GM04504 (cell line): ENCODE measurements at regions not wholly inside any gene's neighbourhood (a gene's known extent, or its start where the extent isn't known, plus 50 kb on each side); places are given as distances from the start of the nearest gene placed in this dataset.
"Not testable (repeated sequence)": the region's sequence is repeated elsewhere in the genome, so short reads cannot be mapped to it uniquely, and the experiment has no call there.

Experiments
- DNase-seq: peaks from one replicate; pipeline ENCODE4 v3.0.0-alpha.2; 2012; ENCODE audit warnings: low read depth

DNA sequence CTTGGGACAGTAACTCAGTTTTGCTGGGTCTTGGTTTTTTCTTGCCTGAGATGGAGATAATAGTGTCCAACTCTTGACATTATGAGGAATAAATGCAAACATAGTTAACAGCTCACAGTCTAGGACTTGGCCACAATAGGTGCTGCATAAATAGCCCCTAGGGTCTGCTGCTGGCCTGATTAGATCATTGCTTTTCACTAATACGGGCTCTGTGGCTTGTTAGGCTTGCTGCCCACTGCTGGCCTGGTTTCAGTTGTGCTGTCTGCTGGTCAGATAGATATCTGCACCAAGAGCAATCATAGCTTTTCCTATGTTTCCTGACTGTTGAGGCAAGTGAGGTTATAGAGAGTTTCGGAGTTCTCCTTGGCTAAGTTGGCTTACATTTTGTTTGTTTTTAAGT, 246.1 kb downstream of the DNAJB9 start:
- no peak for DNase-seq

DNA sequence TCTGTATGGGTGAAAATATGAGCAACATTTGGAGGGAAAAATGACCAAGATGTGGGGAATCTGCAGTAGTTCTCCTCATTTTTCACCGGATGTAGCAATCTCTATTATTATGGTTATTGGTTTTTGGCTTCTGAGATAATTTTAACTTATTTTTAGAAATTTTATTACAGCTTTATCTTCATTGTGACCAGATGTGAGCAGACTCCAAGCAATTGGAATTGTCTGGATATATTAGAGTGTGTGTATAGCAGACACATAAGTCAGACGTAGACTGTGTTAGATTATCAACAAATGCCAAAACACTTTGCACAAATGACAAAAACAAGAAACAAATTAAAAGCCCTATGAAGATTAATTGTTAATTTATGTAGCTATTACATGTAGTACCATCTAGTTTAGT, 249.1 kb downstream of the DNAJB9 start:
- no peak for DNase-seq

DNA sequence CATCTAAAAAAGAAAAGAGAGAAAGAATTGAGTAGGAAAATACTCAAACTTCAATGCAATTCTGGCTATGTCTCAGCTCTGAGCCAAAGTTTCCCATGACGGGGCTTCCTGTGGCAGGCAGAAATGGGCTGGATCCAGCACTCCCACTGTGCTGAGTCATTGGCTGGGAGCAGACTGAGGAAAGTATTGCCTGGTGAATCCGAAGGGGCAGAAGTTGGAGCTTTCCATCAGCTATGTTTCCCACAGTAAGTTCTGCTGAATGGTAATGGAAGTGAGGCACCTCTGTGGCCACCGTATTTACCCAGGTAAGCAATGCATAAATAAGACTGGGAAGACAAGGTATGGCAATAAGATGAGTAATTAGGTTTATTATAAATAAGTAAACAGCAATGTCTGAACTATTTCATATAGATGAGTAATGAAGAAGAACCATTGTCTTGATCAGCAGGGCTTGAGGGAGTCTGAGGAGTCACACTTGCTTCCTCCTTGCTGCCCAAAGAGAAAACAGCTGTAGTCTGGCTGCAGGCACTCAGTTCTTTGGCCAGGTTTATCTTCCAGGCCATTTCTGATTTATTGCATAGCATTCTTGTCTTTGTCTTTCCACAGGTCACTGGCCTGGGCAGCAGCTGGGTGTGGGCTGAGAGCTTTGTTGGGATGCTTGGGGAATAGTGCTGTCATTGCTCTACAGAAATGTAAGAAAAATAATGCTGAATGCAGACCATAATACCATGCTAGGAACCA, 255.3 kb downstream of the DNAJB9 start:
- DNase-seq, result no peak

DNA sequence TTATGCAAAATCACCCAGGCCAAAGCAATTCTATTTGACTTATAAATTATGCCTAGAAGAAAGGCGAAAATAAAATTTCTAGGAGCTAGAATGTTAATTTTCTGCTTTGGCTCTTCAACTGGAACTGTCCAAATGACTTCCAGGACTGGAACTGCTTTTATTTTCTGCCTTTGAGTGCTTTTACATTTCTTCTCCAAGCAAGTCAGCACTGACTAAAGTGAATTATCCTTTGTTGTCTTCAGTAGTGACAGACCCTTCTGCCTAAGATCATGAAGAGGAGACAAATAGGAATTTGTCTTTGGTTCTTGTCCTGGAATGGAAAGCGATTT, 255.9 kb downstream of the DNAJB9 start:
- DNase-seq, result no peak

DNA sequence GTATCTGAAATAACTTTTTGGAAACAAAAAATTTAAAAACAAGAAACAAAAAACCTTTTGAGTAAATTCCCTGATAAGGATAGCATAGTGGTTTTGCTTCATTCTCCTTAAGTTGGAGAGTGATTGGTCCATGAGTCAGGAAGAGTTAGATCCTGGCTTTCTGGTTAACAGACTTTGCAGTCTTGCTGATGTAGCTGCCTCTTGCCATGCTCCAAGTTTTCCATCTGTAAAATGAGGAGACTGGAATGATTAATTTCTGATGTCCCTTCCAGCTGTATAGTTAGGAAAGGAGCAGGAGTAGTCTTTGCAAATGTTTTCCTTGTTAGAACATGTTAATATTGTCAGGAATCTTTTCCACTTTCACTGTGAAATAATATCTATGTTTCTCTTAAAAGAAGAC, 266.6 kb downstream of the DNAJB9 start:
- DNase-seq, result no peak

DNA sequence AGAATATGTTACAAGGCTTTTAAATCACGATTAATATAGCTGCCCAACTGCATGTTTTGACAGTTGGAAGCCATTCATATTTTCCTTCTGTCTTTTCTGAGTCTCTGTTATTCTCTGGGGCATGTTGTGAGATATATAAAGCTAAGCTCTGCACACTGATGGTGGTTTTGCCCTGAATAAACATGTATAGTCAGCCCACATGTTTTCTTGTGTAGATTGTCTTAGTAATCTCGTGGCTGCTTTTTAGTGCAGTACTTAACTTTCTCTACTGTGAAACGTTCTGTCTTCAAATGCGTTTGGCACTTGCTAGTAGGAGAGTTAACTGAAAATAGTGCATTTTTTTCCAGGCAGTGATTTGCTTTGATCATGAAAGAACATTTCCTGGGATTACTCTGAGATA, 268.5 kb downstream of the DNAJB9 start:
- DNase-seq, result no peak

DNA sequence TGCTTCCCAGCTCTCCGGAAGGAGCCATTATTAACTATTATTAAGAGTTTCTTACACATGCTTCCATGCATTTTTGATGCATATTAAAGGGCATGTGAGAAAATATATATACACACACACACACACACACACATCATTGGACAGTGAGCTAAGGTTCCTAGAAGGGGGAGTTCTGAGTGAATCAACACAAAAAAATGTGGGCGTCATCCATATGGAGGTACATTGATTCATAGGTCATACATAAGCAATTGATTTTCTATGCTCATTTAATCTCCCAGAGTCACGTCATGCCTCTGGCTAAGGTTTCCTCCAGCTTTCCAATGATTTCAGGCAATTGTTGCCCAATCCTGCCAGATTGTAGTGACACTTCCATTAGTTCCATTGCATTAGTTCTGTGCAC, 269.4 kb downstream of the DNAJB9 start:
- DNase-seq, result no peak

DNA sequence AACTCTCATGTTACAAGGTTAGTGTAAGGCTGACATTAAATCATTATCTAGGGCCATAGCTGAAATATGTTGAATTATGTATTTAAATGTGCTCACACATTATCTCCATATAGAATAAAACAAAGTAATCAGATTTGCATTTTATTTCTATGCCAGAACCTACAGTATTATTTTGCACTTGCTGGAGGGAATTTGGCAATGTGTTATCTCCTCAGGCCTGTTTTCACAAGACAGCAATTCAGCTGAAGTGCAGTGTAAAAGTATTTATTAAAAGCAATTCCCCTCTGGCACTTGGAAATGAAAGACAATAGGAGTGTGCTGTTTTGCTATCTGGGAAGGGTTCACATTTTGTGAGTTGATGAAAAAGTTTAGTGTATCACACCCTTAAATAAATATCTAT, 276.3 kb downstream of the DNAJB9 start:
- no peak for DNase-seq

DNA sequence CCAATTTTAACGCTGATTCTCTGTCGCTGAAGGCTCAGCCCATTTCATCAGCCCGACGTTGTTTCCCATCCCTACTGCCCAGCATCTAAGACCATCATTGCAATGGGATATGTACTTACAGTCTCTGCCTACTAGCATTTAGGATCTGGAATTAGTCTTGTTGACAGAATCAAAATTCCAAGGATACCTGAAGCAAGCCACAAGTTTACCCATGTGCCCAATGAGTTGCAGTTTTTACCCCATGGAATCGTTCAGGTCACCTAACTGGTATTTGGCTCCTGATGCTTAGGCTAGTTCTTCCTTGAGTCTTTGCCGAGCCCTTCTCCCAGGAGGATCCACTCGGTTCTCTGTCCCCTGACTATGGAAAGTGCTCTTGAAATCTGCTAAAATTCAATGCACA, 276.8 kb downstream of the DNAJB9 start:
- no peak for DNase-seq

DNA sequence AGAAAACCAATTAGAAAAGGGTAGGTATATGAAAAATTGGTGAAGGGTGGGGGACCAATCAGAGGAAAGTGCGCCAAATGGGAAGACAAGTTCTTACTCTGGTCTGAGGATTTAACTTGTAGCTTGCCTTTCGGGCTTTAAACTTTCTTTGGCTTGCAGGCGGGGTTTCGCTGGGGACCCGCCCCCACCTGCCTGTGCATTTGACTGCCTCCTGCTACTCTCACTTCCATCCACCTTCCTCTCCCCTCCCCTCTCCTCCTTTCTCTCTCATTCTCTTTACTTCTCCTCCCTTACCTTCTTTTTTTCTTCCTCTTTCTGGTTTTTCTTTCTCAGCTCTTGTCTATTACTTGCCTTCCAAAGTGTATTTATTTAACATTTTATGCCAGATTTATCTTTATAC, 278.8 kb downstream of the DNAJB9 start:
- no peak for DNase-seq

DNA sequence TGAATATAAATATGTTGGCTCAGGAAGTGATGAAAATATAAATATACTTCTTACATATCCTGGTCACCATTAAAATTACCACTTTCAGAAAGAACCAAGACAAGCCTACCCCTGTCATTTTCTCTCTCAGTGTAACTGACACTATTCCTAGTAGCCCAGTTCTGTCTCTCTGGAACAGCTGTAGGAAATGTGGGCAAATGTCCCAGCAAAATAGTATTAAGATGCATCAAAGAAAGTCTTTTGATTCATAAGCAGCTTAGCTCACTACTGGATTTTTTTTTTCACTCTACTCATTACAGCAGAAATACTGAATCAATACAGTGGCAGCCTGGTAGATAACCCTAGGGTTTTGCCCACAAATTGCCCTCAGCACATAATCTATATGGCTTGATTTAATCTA, 290.9 kb downstream of the DNAJB9 start:
- no peak for DNase-seq

DNA sequence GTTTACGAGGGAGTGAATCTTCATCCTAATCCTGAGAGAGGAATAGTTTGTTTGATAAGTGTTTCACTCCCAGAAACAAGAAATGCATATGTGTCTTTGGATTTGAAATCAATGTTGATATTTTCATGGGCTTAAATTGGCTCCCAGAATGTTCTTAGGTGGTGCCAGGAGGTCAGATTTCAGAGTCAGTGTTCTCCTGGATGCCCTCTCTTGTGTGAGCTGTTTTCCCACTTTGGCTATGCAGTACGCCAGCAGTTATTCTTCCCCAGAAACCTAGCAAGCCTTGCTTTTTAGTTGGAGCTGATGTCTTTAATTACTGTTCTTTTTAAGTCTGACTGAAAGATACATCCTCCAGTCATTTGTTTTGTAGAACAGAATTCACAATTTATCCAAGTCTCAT, 291.4 kb downstream of the DNAJB9 start:
- no peak for DNase-seq

DNA sequence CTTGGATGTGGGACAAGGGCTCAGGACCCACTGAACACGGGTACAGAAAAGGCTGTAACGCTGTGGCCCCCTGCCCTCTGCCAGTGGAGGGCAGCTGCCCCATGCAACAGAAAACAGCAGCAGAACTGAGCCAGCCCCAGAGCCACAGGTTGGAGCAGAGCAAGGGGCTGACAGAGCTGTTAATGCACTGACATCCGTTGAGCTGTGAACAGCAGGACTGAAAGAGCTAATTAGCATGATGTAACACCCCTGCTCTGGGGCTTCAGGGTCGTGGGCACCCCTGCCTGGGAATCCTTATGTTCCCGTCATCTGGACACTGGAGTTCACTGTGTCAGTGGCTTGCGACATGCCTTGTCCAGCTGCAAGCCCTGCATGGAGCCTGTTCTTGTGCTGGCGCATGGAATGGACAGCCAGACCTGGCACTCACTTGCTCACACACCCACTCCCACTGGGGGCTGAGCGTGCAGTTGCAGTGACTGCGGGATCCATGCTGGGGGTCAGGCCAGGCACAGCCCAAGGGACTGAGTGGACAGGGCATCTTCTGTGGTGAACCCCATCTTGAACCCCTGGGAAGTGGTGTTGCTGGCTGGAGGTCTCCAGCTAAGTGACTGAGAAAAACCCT, 293.7 kb downstream of the DNAJB9 start:
- no peak for DNase-seq

DNA sequence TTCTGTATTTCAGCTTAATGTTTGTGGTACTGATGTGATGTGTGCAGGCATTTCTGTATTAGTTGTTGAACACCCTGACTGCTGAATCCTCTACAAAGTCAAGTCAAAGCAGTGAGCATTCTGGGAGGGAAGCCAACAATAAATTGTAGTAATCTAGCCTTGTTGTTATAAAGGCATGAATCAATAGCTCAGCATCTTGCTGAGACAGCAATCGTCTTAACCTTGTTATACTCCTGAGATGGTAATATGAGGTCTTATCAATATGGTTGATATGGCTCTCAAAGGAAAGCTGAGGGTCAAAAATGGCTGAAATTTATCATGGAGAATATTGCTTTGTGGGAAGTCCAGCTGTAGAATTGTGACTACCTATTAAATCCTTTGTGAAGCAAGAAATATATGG, 299.4 kb downstream of the DNAJB9 start:
- DNase-seq, result no peak

DNA sequence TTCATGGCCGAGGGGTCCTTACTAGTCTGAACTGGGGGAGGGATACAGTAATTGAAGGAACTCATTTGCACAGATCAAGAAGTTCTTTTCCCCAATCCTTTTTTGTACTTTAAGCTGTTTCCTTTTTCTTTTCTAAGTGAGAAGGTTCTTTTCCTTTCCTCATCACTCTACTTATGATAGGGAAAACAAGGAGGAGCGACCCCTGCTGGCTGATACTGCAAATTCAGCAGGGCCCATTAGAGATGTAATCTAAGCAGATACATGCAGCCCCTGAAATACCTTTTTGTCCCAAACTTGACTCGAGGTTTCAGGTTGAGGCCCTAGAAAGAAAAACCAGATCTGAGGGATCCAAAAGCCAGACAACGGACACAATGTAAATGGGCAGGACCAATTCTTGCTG, 305.5 kb downstream of the DNAJB9 start:
- DNase-seq, result no peak

DNA sequence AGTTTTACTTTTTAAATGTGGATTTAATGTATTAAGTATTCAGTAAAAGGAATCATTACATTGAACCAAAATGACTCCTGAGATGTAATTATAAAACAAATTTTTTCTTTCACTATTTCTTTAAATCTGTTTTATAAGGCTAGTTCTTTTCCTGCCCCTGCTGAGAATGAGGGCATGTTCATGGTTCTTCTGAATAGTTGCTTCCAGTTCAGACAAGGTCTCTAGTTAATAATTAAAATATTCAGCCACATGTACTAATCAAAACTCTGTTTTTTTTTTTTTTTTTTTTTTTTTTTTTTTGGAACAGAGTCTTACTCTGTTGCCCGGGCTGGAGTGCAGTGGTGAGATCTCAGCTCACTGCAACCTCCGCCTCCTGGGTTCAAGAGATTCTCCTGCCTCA, 321.2 kb downstream of the DNAJB9 start:
- no peak for DNase-seq

DNA sequence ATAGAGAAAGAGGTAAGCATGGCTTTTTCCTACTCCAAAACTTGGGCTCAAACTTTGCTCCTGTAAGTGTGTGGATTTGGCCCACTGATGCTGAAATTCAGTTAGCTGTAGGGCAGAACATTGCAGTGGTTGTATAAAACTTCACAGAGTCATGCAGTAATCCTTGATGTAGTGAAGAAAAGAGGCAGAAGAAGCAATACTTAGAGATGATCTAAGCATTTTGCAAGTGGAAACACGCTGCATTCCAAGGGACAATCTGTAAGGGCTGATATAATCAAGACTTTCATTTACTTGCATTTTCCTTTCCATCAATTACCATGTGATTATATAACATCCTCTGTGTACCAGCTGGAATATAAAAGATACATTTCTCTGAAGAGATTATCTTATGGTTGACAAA, 338.8 kb downstream of the DNAJB9 start:
- DNase-seq, result no peak

DNA sequence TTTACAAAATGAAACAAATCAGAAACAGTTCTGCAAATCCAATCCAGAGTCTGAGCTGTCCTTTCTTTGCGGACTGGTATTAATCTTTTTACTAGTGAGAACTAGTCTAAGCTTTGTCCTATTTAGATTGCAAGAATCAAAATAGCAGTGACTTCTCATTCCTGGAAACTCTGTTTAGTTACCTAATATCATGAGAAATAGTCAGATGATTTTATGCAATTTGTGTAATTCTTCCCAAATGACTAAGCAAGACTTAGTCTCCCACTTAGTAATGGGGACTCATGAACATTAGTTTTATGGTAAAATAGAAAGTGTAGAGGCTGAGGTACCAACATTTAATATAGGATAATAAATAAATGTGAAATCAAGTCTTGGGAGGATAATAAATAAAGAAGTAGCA, 341.3 kb downstream of the DNAJB9 start:
- no peak for DNase-seq

DNA sequence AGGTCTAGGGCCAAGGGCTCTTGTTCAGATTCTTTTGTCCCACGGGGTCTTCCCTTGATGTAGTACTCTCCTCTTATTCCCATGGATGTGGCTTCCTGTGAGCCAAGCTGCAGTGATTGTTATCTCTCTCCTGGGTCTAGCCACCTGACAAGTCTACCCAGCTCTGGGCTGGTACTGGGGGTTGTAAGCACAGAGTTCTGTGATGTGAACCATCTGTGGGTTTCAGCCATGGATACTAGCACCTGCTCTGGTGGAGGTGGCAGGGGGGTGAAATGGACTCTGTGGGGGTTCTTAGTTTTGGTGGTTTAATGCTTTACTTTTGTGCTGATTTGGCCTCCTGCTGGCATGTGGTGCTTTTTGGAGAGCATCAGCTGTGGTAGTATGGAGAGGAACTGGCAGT, 350.8 kb downstream of the DNAJB9 start:
- DNase-seq, result no peak

DNA sequence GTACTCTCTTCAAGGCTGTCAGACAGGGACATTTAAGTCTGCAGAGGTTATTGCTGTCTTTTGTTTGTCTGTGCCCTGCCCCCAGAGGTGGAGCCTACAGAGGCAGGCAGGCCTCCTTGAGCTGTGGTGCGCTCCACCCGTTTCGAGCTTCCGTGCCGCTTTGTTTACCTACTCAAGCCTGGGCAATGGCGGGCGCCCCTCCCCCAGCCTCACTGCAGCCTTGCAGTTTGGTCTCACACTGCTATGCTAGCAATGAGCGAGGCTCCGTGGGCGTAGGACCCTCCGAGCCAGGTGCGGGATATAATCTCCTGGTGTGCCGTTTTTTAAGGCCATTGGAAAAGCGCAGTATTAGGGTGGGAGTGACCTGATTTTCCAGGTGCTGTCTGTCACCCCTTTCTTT, 373.4 kb downstream of the DNAJB9 start:
- not testable (repeated sequence) for DNase-seq

DNA sequence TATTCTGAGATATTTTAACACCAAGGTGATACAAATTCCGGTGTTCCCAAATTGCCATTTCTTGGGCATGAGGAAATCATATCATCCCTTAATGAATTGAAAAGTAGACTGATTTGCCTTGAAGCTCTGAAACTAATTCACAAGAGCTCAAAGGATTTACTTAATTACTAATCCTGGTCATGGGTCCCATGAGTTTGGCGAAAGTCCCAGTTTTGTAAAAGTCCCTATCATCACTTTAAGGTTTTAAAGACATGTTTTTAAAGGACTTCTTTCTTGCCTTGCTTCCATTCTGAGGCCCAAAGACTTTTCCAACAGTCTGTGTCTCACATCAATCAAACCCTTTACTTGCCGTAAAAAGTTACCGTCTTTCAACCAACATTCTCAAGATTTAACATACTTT, 377.9 kb downstream of the DNAJB9 start:
- no peak for DNase-seq

DNA sequence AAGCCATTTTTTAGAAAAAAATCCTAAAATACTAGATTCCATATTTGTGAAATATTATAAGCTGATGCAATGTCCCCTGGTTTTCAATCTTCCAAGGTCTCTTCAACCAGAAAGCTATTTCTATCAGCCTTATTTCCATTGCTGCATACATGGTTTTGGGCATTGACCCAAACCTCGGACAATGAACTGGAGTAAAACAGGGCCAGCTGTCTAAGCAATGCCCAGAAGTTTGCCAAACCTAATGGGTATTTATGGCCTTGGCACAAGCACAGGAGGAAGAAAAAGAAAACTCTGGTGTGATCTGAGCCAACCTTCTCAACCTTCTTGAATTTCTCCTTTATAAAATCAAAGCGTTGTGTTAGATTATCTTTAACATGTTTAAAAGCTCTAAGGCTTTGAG, 402.3 kb downstream of the DNAJB9 start:
- DNase-seq, result no peak

DNA sequence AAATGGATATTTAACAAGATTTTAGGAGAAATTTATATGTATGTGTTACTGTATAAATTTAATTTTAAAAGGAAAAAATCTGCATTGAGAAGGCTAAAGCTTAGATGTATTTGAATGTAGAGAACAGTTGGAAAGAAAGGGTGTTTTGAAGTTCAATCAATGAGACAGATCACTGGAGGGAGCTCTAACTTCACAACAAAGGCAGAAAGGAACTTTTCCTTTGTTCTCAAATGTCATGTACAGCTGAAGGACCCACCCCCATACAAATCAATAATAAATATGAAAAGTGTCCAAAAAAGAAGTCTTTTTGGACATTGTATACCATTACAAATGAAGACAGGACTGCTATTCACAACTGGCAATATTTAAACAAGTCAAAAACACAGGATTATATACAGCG, 403.4 kb downstream of the DNAJB9 start:
- no peak for DNase-seq

DNA sequence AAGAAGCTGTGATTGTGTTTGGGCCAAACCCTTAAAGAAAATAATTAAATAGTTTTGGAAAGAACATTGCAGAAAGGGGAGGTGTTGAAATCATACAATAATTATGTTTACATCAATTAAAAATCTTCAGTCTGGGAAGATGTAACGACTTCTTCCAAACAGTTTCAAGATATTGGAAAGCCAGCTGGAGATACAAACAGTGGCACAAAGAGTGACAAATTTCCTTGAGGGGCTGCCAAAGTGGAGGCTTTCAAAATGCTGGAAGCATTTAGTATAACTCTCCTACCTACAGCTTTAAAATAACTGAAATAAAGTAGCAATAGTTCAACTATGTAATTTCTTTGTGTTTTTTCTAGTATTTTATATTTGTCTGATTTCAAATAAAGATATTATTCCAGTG, 405.0 kb downstream of the DNAJB9 start:
- DNase-seq, result no peak
